ENCODE measurements at regions not wholly inside any gene's neighbourhood (a gene's known extent, or its start where the extent isn't known, plus 50 kb on each side); places are given as distances from the start of the nearest gene placed in this dataset.

DNA sequence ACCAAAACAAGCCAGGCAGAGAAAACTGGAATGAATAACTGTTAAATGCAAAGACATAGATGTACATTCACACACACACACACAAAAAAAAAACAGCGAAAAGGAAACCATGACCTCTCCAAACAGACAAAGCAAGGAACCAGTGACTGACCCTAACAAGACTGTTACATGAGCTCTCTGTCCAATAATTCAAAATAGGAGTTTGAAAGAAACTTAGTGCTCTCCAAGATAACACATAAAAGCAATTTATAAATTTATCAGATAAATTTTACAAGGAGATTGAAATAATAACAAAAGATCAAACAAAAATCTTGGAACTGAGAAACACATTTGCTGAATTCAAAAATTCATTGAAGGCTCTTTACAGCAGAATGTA is 423.5 kb upstream of the RGMB start:
- Histone ChIP-seq H3K9ac (ENCODE audit: low read length) (no peak overlapping the region), H3K4me3 (ENCODE audit: low read length) (no peak overlapping the region), H3K27ac (ENCODE audit: low read length) (no peak overlapping the region), H3K36me3 (ENCODE audit: insufficient read depth, low read length) (no peaks in the 10 kb centered on the region), H4K20me1 (ENCODE audit: insufficient read depth) (no peaks in the 10 kb centered on the region), H3F3A (ENCODE audit: insufficient read depth, low read length, poor library complexity, severe bottlenecking) (no peaks in the 10 kb centered on the region), H2AFZ (ENCODE audit: low read depth, low read length) (no peak overlapping the region), H3K79me2 (replicated peaks; ENCODE audit: insufficient read depth, low read length) (no peaks in the 10 kb centered on the region), H3K27me3 (ENCODE audit: insufficient read depth, low read depth, low read length) (no peaks in the 10 kb centered on the region), H3K9me2 (ENCODE audit: insufficient read depth, low read length) (no peaks in the 10 kb centered on the region), H3K4me2 (ENCODE audit: low read length) (no peak overlapping the region), H3K9me3 (ENCODE audit: low read length) (peaks cover 6% of the 10 kb centered on the region)
- TF ChIP-seq EZH2 (IDR thresholded peaks at IDR 0.05; ENCODE audit: borderline replicate concordance, insufficient read depth, low read length, poor library complexity, severe bottlenecking): no peak
- TF ChIP-seq SMC3 (conservative IDR thresholded peaks at IDR 0.05; ENCODE audit: poor library complexity): peak; percentile 9

DNA sequence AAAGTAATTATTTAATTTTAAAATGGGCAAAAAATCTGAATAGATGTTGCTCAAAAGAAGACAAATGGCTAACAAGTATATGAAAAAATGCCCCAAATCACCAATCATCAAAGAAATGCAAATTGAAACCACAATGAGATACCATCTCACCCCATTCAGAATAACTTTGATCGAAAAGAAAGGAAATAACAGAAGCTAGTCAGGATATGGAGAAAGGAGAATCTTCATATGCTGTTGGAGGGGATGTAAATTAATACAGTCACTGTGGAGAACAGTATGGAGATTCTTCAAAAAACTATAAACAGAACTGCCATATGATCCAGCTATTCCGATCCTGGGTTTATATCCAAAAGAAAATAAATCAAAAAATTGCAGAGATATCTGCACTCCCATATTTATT is 418.5 kb upstream of the RGMB start:
- no peaks in the 10 kb centered on the region for H4K20me1 ChIP-seq (ENCODE audit: insufficient read depth)
- H3K9ac ChIP-seq (ENCODE audit: low read length): no peak overlapping the region
- H3K9me3 ChIP-seq (ENCODE audit: low read length): peaks cover 2% of the 10 kb centered on the region
- no peaks in the 10 kb centered on the region for H3K79me2 ChIP-seq (replicated peaks; ENCODE audit: insufficient read depth, low read length)
- no peak overlapping the region for H3K4me3 ChIP-seq (ENCODE audit: low read length)
- no peak overlapping the region for H3K27ac ChIP-seq (ENCODE audit: low read length)
- no peaks in the 10 kb centered on the region for H3K36me3 ChIP-seq (ENCODE audit: insufficient read depth, low read length)
- no peak overlapping the region for H3K4me2 ChIP-seq (ENCODE audit: low read length)
- H3F3A ChIP-seq (ENCODE audit: insufficient read depth, low read length, poor library complexity, severe bottlenecking): no peaks in the 10 kb centered on the region
- H2AFZ ChIP-seq (ENCODE audit: low read depth, low read length): no peak overlapping the region
- H3K27me3 ChIP-seq (ENCODE audit: insufficient read depth, low read depth, low read length): no peaks in the 10 kb centered on the region
- H3K9me2 ChIP-seq (ENCODE audit: insufficient read depth, low read length): no peaks in the 10 kb centered on the region
- no peak for TF ChIP-seq SMC3 (conservative IDR thresholded peaks at IDR 0.05; ENCODE audit: poor library complexity)
- TF ChIP-seq, protein P1, sequence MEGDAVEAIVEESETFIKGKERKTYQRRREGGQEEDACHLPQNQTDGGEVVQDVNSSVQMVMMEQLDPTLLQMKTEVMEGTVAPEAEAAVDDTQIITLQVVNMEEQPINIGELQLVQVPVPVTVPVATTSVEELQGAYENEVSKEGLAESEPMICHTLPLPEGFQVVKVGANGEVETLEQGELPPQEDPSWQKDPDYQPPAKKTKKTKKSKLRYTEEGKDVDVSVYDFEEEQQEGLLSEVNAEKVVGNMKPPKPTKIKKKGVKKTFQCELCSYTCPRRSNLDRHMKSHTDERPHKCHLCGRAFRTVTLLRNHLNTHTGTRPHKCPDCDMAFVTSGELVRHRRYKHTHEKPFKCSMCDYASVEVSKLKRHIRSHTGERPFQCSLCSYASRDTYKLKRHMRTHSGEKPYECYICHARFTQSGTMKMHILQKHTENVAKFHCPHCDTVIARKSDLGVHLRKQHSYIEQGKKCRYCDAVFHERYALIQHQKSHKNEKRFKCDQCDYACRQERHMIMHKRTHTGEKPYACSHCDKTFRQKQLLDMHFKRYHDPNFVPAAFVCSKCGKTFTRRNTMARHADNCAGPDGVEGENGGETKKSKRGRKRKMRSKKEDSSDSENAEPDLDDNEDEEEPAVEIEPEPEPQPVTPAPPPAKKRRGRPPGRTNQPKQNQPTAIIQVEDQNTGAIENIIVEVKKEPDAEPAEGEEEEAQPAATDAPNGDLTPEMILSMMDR (IDR thresholded peaks at IDR 0.05; ENCODE audit: poor library complexity, severe bottlenecking): no peak
- TF ChIP-seq MXI1 (conservative IDR thresholded peaks at IDR 0.05; ENCODE audit: poor library complexity, severe bottlenecking): no peak
- no peak for TF ChIP-seq TAF1 (IDR thresholded peaks at IDR 0.05; ENCODE audit: low read depth)
- no peak for TF ChIP-seq EZH2 (IDR thresholded peaks at IDR 0.05; ENCODE audit: borderline replicate concordance, insufficient read depth, low read length, poor library complexity, severe bottlenecking)
- TF ChIP-seq RAD21 (conservative IDR thresholded peaks at IDR 0.05): no peak
- TF ChIP-seq POLR2AphosphoS5 (IDR thresholded peaks at IDR 0.05): no peak
- no peak for TF ChIP-seq EP300 (conservative IDR thresholded peaks at IDR 0.05; ENCODE audit: poor library complexity, severe bottlenecking)

DNA sequence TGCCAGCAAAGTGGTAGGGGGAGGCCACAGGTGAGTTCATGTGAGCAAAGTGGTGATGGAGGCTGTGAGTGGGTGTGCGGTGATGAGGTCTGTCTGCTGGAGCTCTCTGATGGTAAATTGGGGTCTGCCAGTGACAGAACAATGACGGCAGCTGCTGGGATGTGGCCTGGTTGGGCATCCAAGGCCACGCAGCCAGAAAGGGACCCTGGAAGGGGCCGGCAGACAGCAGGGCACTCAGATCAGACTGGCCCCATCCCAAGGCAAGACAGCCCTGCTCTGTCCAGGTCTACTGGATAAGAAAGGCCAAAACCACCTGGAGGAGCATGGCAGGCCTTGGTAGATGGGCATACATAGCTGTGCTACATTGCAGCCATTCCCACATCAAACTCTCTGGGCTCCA is 412.9 kb upstream of the RGMB start:
- H3K9me3 ChIP-seq (ENCODE audit: low read length): no peaks in the 10 kb centered on the region
- no peaks in the 10 kb centered on the region for H3F3A ChIP-seq (ENCODE audit: insufficient read depth, low read length, poor library complexity, severe bottlenecking)
- H3K36me3 ChIP-seq (ENCODE audit: insufficient read depth, low read length): no peaks in the 10 kb centered on the region
- H3K4me3 ChIP-seq (ENCODE audit: low read length): no peak overlapping the region
- H4K20me1 ChIP-seq (ENCODE audit: insufficient read depth): no peaks in the 10 kb centered on the region
- H3K9me2 ChIP-seq (ENCODE audit: insufficient read depth, low read length): no peaks in the 10 kb centered on the region
- H2AFZ ChIP-seq (ENCODE audit: low read depth, low read length): no peak overlapping the region
- no peaks in the 10 kb centered on the region for H3K79me2 ChIP-seq (replicated peaks; ENCODE audit: insufficient read depth, low read length)
- no peak overlapping the region for H3K9ac ChIP-seq (ENCODE audit: low read length)
- H3K27ac ChIP-seq (ENCODE audit: low read length): no peak overlapping the region
- H3K4me2 ChIP-seq (ENCODE audit: low read length): no peak overlapping the region
- TF ChIP-seq SMC3 (conservative IDR thresholded peaks at IDR 0.05; ENCODE audit: poor library complexity): no peak
- TF ChIP-seq MXI1 (conservative IDR thresholded peaks at IDR 0.05; ENCODE audit: poor library complexity, severe bottlenecking): no peak
- TF ChIP-seq POLR2AphosphoS5 (IDR thresholded peaks at IDR 0.05): no peak
- TF ChIP-seq, protein P1 (IDR thresholded peaks at IDR 0.05; ENCODE audit: poor library complexity, severe bottlenecking): no peak
- TF ChIP-seq, protein P2, sequence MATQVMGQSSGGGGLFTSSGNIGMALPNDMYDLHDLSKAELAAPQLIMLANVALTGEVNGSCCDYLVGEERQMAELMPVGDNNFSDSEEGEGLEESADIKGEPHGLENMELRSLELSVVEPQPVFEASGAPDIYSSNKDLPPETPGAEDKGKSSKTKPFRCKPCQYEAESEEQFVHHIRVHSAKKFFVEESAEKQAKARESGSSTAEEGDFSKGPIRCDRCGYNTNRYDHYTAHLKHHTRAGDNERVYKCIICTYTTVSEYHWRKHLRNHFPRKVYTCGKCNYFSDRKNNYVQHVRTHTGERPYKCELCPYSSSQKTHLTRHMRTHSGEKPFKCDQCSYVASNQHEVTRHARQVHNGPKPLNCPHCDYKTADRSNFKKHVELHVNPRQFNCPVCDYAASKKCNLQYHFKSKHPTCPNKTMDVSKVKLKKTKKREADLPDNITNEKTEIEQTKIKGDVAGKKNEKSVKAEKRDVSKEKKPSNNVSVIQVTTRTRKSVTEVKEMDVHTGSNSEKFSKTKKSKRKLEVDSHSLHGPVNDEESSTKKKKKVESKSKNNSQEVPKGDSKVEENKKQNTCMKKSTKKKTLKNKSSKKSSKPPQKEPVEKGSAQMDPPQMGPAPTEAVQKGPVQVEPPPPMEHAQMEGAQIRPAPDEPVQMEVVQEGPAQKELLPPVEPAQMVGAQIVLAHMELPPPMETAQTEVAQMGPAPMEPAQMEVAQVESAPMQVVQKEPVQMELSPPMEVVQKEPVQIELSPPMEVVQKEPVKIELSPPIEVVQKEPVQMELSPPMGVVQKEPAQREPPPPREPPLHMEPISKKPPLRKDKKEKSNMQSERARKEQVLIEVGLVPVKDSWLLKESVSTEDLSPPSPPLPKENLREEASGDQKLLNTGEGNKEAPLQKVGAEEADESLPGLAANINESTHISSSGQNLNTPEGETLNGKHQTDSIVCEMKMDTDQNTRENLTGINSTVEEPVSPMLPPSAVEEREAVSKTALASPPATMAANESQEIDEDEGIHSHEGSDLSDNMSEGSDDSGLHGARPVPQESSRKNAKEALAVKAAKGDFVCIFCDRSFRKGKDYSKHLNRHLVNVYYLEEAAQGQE (IDR thresholded peaks at IDR 0.05; ENCODE audit: borderline replicate concordance): no peak
- no peak for TF ChIP-seq RAD21 (conservative IDR thresholded peaks at IDR 0.05)
- no peak for TF ChIP-seq EP300 (conservative IDR thresholded peaks at IDR 0.05; ENCODE audit: poor library complexity, severe bottlenecking)
- no peaks in the 10 kb centered on the region for H3K27me3 ChIP-seq (ENCODE audit: insufficient read depth, low read depth, low read length)
